ENCODE measurements at regions not wholly inside any gene's neighbourhood (a gene's known extent, or its start where the extent isn't known, plus 50 kb on each side); places are given as distances from the start of the nearest gene placed in this dataset.

GRCh38 chr5:90231688-90232087 lies 177.9 kb downstream of the CETN3 start:
- no peak for DNase-seq (ENCODE audit: low read depth)
- no peak for TF ChIP-seq CTCF (IDR thresholded peaks at IDR 0.05; ENCODE audit: insufficient read depth, low read depth, low read length, missing control alignments)
- no peak overlapping the region for H3K4me3 ChIP-seq (ENCODE audit: low read length)

DNA sequence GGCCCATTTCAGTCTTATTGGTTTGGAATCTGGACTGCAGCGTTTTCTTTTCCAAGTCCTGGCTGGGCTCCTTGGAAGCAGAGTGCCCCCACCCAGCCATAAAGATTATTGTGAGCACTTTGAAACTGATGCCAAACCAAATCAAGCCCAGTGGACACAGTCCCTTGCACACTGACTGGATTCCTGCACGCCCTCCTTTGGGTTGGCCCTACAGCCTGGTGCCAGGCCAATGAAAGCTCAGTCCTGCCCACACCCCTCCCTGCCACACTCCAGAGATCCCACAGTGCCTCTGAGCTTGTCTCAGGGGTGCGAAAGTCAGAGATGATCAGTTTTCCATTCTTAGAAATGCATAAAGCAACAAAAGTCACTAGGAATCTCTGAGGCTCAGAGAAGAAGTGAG lies 181.9 kb downstream of the CETN3 start:
- no peak for DNase-seq (ENCODE audit: low read depth)
- no peak for TF ChIP-seq CTCF (IDR thresholded peaks at IDR 0.05; ENCODE audit: insufficient read depth, low read depth, low read length, missing control alignments)
- H3K4me3 ChIP-seq (ENCODE audit: low read length), result no peak overlapping the region

DNA sequence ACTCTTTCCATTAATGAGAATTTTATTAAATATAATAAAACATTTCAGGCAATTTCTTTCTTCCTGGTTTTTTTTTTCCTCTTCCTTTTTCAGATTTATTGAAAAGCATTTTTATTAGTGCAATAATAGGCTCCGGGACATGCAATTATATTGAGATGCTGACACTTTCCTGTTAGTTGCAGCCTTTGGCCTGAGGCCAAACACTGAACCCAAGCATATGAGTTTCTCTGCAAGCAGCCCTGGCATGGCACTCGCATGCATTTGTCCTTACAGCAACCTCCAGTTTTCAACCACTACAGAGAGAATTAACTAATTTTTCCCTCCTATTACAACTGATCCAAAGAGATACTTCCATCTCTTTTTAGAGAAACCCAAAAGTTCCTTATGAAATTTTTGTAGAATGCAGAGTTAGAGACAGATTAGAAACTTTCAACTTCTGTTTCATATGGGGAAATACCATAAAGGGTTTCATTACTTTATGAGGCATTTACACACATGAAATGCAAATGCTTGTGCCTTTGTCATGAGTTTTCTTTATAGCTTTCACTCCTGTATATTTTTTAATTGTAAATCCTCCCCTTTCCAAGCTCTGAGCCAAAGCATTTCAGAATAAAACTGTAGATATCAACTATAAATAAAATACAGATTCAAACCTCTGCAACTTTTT lies 183.0 kb downstream of the CETN3 start:
- H3K4me3 ChIP-seq (ENCODE audit: low read length), result no peak overlapping the region
- TF ChIP-seq CTCF (IDR thresholded peaks at IDR 0.05; ENCODE audit: insufficient read depth, low read depth, low read length, missing control alignments), result no peak
- DNase-seq (ENCODE audit: low read depth), result no peak

DNA sequence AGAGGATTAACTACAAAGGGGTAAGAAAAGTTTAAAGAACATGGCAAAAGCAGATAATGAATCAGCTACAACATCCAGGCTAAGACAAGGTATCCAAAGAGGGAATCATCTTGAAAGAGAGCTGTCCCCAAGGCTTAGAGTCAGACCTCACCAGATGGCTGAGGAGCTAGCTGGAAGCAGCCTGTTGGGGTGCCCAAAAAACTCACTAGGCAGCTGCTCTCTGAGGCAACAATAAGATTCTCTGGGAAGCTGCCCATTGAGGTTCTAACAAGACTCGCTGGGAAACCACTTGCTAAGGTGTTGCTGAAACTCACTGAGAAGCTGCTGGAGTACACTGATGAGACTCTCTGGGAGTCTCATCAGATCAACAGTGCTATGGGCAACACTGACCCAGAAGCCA lies 185.2 kb downstream of the CETN3 start:
- no peak for TF ChIP-seq CTCF (IDR thresholded peaks at IDR 0.05; ENCODE audit: insufficient read depth, low read depth, low read length, missing control alignments)
- no peak for DNase-seq (ENCODE audit: low read depth)

DNA sequence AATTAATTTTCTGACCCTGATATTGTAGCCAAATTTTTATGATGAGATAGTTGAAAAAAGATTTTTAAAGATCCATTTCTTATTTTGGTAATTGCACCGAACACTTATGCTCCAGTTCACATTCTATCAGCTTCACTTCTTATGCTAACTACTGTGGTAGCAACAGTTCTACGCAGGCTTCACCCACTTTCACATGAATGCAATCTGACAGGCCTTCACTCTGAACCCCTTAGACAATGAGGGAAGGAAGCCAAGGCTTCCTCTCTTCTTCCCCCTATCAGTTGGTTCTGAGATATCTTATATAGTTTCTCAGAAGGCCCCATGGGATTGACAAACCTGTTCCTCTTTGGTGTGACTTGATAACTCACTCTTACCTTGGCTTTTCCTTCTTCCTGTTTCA lies 185.8 kb downstream of the CETN3 start:
- no peak for DNase-seq (ENCODE audit: low read depth)
- H3K4me3 ChIP-seq (ENCODE audit: low read length), result no peak overlapping the region
- no peak for TF ChIP-seq CTCF (IDR thresholded peaks at IDR 0.05; ENCODE audit: insufficient read depth, low read depth, low read length, missing control alignments)

More for the DNA sequence above, 185.2 kb downstream of the CETN3 start:
- H3K4me3 ChIP-seq (ENCODE audit: low read length), result no peak overlapping the region

- no peak overlapping the region for H3K4me3 ChIP-seq (ENCODE audit: low read length)
- no peak for TF ChIP-seq CTCF (IDR thresholded peaks at IDR 0.05; ENCODE audit: insufficient read depth, low read depth, low read length, missing control alignments)
- DNase-seq (ENCODE audit: low read depth), result peak; percentile 82
These were observed 187.6 kb downstream of the CETN3 start for GRCh38 chr5:90221951-90222350.

DNA sequence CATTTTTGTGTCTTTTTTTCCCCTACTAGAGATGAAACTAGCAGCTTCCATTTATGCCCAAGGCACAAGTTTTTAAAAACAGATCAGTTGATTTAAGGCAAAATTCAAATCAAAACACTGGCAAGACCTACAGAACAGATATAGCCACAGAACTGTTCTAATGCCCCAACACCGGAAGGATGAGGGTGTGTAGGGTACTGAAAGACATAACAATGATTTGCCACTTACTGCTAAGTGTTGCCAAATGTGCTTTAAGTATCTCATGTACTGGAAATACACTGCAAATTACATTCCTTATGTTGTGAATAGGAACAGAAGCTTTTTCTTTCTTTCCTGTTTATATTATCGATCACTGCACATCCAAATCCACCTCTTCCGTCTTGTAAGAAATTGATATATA lies 189.0 kb downstream of the CETN3 start:
- H3K4me3 ChIP-seq (ENCODE audit: low read length), result no peak overlapping the region
- no peak for TF ChIP-seq CTCF (IDR thresholded peaks at IDR 0.05; ENCODE audit: insufficient read depth, low read depth, low read length, missing control alignments)
- no peak for DNase-seq (ENCODE audit: low read depth)
